Esophagus squamous epithelium (tissue), 5 donors: ENCODE measurements at regions not wholly inside any gene's neighbourhood (a gene's known extent, or its start where the extent isn't known, plus 50 kb on each side); places are given as distances from the start of the nearest gene placed in this dataset.

Experiments
- DNase-seq: peaks from one replicate; lab custom pipeline; 2025; lab: John Stamatoyannopoulos, UW
- H3K27ac ChIP-seq, 4 donors: fragments of 200-600 bp; sonication (generic); one replicate each; pipeline ENCODE4 v1.5.1; 2016 to 2019; ENCODE audit warnings: mild to moderate bottlenecking in 1 of 4
- H3K27me3 ChIP-seq, 4 donors: fragments of 200-600 bp; sonication (generic); 1 replicate in 3 of 4; 2 replicates in 1 of 4; pipeline versions ENCODE4 v1.5.1 to v1.6.0; 2017 to 2021; ENCODE audit warnings: antibody characterized with exemption in 1 of 4
- H3K36me3 ChIP-seq, 3 donors: fragments of 200-600 bp; sonication (generic); one replicate each; pipeline ENCODE4 v1.5.1; 2016 to 2019
- H3K4me1 ChIP-seq, 3 donors: fragments of 200-600 bp; sonication (generic); one replicate each; pipeline ENCODE4 v1.5.1; 2017 to 2019
- H3K4me3 ChIP-seq, 4 donors: fragments of 200-600 bp; sonication (generic); 1 replicate in 3 of 4; 2 replicates in 1 of 4; pipeline ENCODE4 v1.5.1; 2016 to 2019; ENCODE audit warnings: mild to moderate bottlenecking in 2 of 4, moderate library complexity in 1 of 4
- H3K9me3 ChIP-seq, 3 donors: fragments of 200-600 bp; sonication (generic); one replicate each; pipeline ENCODE4 v1.5.1; 2016 to 2019
- CTCF ChIP-seq, 6 experiments: fragments of 450-650 bp in 4 of 6; fragments of 200-600 bp in 2 of 6; sonication (generic) in 2 of 6; IDR thresholded peaks; one replicate each; pipeline ENCODE4 v1.5.1; 2016 to 2019; ENCODE audit warnings: antibody characterized with exemption in 6 of 6, mild to moderate bottlenecking in 4 of 6, moderate library complexity in 4 of 6
- POLR2A ChIP-seq, 4 donors: fragments of 450-650 bp; IDR thresholded peaks; one replicate each; pipeline ENCODE4 v1.6.1; 2017; ENCODE audit warnings: antibody characterized with exemption in 4 of 4, mild to moderate bottlenecking in 4 of 4, moderate library complexity in 3 of 4
- WGBS, 2 donors: methylation state at CpG; one replicate each; pipeline ENCODE4 v1.1.5; 2018; 5-methylcytosine and 5-hydroxymethylcytosine counted together
- intact Hi-C: fragments of 100-400 bp; cut with DNase I; formaldehyde crosslinking; loops from one replicate; pipeline ENCODE4 v1.15.0; 2022
- donor health status: DM: yes; HTN: yes; CAD: no.

DNA sequence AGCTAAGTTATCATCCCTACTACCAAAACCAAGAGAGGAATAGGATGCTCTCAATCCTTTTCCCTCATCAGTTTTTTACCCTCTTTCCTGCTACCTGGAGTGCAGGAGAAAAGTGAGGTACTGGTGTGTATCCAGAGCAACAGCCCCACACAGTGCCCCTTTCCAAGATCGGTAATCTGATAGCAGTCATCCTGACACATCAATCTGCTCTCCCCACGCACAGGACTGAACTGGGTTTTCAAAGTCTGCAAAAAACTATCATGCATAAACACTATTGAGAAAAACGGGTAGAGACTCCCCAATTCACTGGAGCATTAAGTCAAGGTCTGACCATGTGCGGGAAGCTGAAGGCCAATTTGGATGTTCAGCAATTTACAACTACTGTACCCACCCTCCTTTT lies 284.8 kb downstream of the RBM26 start:
- Histone ChIP-seq H3K9me3 (no peaks in the 10 kb centered on the region), H3K4me3 (no peak overlapping the region), H3K4me1 (no peaks in the 10 kb centered on the region), H3K27me3 (no peaks in the 10 kb centered on the region), H3K27ac (no peak overlapping the region), H3K36me3 (no peaks in the 10 kb centered on the region)
- no peak for TF ChIP-seq POLR2A (IDR thresholded peaks at IDR 0.05)
- no peak for TF ChIP-seq CTCF (IDR thresholded peaks at IDR 0.05)
- WGBS, 2 donors: 51 to 61% methylated on average over 4 of the region's 4 CpGs
- intact Hi-C loops: no loop called here
- DNase-seq: no peak

DNA sequence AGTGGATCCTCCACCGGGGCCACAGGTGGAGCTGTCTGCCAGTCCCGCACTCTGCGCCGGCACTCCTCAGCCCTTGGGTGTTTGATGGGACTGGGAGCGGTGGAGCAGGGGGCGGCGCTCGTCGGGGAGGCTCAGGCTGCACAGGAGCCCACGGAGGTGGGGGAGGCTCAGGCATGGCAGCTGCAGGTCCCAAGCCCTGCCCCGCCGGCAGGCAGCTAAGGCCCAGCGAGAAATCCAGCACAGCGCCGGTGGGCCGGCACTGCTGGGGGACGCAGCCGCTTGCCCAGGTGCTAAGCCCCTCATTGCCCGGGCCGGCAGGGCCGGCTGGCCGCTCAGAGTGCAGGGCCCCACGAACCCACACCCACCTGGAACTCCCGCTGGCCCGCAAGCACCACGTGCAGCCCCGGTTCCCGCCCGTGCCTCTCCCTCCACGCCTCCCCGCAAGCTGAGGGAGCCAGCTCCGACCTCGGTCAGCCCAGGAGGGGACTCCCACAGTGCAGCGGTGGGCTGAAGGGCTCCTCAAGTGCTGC lies 286.4 kb downstream of the RBM26 start:
- intact Hi-C loops: no loop called here
- no peak overlapping the region for H3K27ac ChIP-seq
- WGBS, 2 donors: 100% methylated on average over 1 of the region's 34 CpGs; no CpG with 5 or more reads in 1 of the 2 donors
- TF ChIP-seq CTCF (IDR thresholded peaks at IDR 0.05): no peak
- no peak for TF ChIP-seq POLR2A (IDR thresholded peaks at IDR 0.05)
- H3K4me3 ChIP-seq: no peak overlapping the region
- H3K27me3 ChIP-seq: no peaks in the 10 kb centered on the region
- H3K4me1 ChIP-seq: no peaks in the 10 kb centered on the region
- no peaks in the 10 kb centered on the region for H3K36me3 ChIP-seq
- DNase-seq: no peak
- no peaks in the 10 kb centered on the region for H3K9me3 ChIP-seq

- TF ChIP-seq POLR2A (IDR thresholded peaks at IDR 0.05) (no peak), CTCF (IDR thresholded peaks at IDR 0.05) (no peak)
- Histone ChIP-seq H3K4me1 (no peaks in the 10 kb centered on the region), H3K36me3 (no peaks in the 10 kb centered on the region), H3K9me3 (no peaks in the 10 kb centered on the region), H3K4me3 (no peak overlapping the region), H3K27ac (no peak overlapping the region), H3K27me3 (no peaks in the 10 kb centered on the region)
- DNase-seq: no peak
- intact Hi-C loops: no loop called here
Observed at GRCh38 chr13:79112016-79112415, 294.0 kb downstream of the RBM26 start.

DNA sequence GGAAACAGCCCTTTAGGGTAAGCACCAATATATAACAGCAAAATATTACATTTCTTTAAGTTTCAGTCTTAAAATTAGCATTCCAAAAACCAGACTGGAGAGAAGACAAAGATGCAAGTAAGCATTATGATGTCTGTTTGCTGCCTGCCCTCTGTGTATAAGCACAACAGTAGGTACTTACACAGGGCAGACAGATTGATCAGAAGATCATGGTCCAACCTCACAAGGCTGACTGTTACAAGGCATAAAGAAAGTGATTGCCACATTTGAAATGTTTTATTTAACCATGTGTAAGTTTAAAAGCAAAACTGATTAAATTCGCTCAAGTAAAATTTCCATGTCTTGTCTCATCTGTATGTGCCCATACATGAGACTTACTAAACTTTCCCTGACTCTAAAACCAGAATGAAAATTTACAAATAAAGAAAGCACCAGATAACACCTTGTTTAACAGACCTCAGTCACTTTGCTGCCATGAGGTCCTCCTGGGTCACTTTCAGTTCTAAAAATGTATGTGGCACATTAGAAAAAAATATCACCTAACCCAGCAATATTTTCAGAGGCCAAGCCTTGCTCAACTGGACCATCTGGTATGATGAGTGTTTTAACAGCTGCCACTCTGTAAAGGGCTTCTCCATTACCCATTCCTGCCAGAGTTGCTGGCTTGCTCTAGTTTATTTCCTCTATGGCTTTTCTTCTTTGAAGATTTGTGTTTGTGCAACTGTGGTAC lies 297.0 kb downstream of the RBM26 start:
- Histone ChIP-seq H3K9me3 (no peaks in the 10 kb centered on the region), H3K4me3 (no peak overlapping the region), H3K36me3 (no peaks in the 10 kb centered on the region), H3K4me1 (no peaks in the 10 kb centered on the region), H3K27me3 (no peaks in the 10 kb centered on the region), H3K27ac (no peak overlapping the region)
- no peak for DNase-seq
- TF ChIP-seq POLR2A (IDR thresholded peaks at IDR 0.05) (no peak), CTCF (IDR thresholded peaks at IDR 0.05) (no peak)
- intact Hi-C loops: no loop called here
- 75 to 77% methylated on average over 1 of the region's 1 CpG for WGBS, 2 donors

DNA sequence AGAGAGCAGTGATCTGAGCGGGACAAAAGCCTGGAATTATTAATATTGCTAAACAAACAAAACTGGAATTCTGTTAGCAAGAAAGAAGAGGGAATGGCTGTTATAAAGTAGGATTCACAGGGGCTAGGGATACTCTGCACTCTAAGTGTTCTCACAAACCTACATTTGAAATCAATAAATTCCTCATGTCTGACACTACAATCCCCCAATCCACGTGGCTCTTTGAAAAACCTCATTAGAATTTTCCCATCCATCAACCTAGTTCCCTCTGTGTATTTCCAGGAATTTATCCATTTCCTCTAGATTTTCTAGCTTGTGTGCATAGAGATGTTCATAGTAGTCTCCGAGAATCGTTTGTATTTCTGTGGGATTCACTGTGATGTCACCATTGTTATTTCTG lies 307.5 kb downstream of the RBM26 start:
- no peaks in the 10 kb centered on the region for H3K4me1 ChIP-seq
- intact Hi-C loops: no loop called here
- no peak for TF ChIP-seq POLR2A (IDR thresholded peaks at IDR 0.05)
- no peak for TF ChIP-seq CTCF (IDR thresholded peaks at IDR 0.05)
- no peak for DNase-seq
- no peak overlapping the region for H3K4me3 ChIP-seq
- no peaks in the 10 kb centered on the region for H3K9me3 ChIP-seq
- no peaks in the 10 kb centered on the region for H3K36me3 ChIP-seq
- no peaks in the 10 kb centered on the region for H3K27me3 ChIP-seq
- H3K27ac ChIP-seq: no peak overlapping the region
- WGBS, 2 donors: 43 to 53% methylated on average over 4 of the region's 4 CpGs
